ENCODE measurements at regions not wholly inside any gene's neighbourhood (a gene's known extent, or its start where the extent isn't known, plus 50 kb on each side); places are given as distances from the start of the nearest gene placed in this dataset.
"Not testable (repeated sequence)": the region's sequence is repeated elsewhere in the genome, so short reads cannot be mapped to it uniquely, and the experiment has no call there.

DNA sequence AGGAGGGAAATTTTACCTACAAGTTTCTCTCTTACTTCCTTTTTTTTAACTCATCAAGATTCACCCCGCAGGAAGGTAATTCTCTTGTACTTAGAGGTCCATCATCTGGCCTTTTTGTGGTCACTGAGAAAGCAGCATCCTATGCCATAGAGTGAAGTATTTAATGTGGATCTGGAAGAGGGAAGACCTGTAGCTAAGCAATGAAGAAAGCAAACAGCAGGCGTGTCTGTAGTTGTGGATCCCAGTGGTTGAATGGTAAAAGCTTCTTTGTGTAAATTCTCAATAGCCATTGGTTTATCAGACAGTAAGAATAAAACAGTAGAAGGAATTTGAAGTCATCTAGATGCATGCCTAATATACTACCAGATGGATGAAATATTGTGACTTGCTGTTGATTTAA lies 196.4 kb downstream of the ANKRD7 start:
- DNase-seq = peak; percentile 39

DNA sequence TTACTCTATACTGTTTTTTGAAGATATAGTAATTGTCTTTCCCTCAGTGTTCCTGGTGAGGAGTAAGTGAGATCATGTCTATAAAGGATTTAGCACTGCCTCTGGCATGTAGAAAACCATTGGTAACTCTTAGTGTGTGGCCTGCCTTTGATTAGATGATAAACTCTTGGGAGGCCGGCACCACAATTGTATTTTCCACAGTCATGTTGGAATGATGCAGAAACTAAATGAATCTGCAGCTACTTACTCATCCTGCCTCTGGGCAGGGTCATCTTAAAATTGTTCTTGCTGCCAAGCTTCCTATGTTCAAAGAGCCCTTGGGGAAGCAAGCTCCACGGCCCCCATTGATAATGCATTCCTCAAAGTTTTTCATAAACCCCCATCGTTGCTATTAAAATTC lies 204.6 kb downstream of the ANKRD7 start:
- DNase-seq = no peak

DNA sequence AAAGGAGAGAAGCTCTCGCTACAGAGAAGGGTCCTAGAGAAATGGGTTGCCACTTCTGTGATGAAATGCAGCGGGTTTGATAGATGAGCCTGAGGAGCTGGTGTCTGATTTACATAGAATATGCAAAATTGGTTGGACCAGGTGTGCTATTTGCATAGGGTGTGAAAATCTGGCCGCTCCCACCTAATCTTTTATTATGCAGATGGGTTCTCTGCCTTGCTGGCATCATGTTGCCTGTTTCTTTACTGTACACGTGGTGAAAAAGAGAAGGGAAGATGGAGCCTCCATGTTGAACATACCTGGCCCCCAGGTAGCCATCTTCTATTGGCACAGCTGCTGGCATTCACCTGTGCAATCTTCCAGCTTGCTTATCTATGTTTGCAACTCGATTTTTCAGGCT lies 212.2 kb downstream of the ANKRD7 start:
- DNase-seq = no peak

DNA sequence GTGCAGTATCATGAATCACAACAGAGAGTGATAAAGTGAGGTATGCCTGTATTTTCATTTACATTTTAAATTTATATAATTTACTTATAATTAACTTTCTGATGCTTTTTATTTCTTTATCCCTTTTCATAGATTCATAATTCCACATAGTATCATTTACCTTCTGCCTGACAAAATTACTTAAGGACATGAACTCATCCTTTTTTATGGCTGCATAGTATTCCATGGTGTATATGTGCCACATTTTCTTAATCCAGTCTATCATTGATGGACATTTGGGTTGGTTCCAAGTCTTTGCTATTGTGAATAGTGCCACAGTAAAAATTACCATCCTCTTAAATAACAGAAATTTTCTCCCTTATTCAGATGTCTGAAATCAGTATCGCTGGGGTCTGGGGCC lies 224.5 kb downstream of the ANKRD7 start:
- not testable (repeated sequence) for DNase-seq

DNA sequence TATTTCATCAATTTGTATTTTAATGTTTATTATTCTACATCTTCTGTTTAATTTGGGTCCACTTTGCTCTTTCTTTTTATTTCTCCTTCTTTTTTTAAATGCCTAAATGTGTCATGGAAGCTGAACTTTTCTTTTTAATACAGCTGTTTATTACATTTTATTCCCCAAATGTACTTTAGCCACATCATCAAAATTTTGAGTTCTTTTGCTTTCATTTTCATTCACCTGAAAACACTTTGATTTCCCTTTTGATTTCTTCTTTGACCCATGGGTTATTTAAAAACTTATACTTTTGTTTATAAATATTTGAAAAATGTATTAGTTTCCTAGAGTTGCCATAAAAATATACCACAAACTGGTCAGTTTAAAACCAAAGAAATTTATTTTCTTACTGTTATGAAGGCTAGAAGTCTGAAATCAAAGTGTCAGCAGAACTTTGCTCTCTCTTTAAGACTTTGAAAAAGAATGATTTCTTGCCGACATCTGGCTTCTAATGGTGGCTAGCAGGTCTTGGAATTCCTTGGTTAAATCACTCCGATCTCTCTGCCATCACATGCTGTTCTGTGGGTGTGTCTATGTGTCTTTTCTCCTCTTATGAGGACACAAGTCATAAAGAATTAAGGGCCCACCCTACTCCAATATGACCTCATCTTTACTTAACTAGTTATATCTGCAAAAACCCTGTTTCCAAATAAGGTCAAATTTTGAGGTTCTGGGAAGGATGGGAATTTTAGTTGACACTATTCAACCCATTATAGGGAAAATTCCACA lies 225.5 kb downstream of the ANKRD7 start:
- DNase-seq = no peak

DNA sequence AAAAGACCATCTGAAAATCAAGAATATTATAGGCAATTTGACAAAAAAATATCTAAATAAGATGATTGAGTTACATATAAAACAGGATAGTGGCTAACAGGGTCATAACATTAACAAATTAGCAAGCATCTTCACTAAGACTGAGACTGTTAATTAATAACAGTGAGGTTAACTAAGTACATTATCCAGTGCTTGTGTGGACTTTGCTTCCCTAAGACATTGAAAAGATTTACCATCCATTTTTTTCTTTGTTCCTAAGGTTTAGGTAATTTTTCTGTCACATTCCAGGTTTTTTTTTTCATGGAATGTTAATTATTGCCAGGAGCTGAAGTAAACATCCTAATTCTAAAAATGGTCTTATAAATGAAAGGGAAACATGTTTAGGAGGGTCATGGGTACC lies 227.6 kb downstream of the ANKRD7 start:
- DNase-seq = no peak

DNA sequence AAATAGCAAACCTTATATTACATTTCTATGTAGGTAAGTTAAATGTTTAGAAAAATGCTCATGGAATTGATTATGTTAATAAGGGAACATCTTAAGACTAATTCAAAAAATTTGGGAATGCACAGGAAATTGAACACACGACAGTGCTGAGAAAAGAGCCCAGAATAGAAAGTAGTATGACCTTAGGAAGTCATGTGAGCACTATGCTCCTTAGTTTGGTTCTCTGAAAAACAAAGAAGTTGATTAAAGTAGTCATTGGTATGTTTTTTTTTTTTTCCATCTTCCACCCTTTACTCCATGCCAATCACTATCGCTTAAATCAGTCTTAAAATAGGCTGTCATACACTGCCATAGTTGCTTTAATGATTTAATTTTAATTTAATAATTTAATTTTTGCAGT lies 242.9 kb downstream of the ANKRD7 start:
- no peak for DNase-seq

DNA sequence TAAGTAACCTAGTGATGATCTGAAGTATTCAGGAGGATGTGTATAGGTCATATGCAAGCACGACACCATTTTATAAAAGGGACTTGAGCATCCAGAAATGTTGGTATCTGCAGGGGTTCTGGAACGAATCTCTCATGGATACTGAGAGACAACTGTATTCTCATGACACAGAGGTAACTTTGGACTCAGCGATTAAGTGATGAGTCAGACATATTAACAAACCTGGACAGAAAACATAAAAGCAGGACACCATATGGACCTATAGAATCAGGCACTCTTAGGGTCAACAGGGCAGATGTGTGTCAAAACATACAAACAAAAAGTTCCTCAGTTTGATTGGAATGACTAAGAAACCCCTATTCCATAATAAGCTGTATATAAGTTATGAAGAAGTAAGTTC lies 248.1 kb downstream of the ANKRD7 start:
- DNase-seq = no peak

DNA sequence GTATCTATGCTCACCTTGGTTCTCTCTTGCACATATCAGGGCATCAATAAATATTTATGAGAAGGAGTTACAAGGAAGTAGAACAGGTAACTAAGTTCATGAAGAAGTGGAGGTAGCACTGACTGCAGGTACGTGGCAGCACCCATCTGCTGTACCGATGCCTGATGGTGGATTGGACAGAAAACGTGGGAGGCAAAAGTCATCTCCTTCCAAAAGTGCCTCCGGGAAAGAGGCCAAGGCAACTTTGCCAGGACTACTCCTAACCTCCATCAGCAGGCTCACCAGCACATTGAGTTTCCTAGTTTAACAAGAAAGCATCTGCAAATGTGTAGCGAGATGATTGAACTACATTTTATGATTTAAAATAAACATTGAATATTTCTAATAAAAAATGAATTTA lies 248.8 kb downstream of the ANKRD7 start:
- DNase-seq = no peak

DNA sequence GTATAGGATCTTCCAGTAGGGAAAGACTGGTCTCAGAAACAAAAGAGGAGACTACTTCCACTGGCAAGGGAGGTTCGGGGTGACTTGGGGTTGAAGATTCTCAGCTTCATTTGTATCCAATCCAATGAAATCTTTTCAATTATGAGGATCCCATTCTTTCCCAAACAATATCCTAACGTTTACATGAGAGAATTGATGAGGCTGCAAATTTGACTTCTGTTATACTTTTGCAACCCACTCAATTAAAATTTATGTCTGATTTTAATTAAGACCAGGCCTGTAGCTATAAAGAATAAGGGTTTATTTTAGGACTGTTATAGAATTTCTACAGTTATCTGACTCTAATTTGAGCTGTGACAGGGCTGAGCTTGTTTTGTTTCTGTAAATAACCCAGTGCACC lies 251.5 kb downstream of the ANKRD7 start:
- DNase-seq = no peak

DNA sequence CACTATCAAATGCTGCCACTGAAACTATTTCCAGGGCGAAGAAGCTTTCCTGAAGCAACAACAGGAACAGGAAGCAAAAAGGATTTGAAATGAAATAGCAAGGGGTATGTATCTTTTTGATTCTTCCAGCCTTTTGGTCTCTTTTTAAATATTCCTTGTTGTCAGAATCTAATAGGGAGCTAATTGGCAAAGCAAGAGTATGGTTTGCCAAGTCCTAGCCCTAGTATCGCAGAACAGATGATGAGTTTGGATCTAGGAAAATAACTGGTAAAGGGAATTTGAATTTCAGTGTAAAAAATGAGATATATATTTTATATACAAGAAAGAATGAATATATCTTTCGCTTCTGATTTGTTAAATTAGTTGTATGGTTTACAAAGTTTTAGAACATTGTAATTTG lies 252.5 kb downstream of the ANKRD7 start:
- DNase-seq = no peak

DNA sequence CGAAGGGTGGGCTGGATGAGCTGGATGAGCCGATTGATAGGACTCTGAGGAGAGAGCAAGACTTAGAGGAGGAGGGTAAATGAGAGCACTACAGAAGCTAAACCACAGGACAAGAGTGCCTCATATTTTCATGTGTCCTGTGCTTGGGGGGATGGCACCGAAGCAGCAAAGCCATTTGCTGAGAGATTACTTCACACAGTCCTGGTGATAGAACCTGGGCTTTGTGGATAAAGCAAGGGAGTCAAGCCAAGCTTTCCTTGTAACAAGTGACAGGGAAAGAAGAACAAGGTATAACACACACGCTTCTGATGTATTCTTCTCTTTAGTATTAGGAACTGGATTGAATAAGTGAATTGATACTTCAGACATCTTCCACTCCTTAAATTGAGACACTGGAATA lies 253.7 kb downstream of the ANKRD7 start:
- no peak for DNase-seq

DNA sequence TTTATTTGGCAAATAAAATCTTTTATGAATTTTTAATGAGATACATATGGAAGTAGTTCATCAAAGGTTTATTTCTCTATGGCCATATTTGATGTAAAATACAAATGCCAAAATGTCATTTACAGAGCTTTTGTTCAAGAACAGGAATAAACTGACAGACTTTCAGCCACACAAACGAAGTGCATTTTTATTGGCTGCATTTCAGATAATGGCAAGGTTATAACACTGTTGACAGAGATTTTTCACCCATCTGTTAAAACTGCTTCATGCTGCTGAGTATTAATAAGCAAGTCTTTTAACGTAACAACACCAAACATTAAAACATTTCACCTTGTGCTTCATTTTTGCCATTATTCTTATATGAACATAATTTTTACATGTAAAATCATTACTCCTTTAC lies 254.4 kb downstream of the ANKRD7 start:
- no peak for DNase-seq

DNA sequence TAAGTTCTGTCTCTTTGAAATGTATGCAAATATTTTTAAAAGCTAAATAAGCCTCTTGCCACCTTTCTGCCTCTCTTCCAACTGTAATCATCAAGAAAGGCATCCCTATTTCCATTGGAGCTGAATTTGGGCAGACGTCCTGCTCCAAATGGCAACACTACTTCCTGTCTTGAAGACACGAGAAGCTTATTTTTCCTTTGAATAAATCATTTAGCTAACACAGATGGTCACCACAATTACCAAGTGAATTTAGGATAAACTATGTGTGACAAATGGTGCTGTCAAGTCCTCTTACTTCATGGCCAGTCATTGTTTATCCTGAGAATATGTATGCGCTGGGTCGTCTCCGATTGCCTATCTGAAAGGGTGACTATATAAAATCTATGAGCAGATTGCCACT lies 268.0 kb downstream of the ANKRD7 start:
- DNase-seq = no peak

DNA sequence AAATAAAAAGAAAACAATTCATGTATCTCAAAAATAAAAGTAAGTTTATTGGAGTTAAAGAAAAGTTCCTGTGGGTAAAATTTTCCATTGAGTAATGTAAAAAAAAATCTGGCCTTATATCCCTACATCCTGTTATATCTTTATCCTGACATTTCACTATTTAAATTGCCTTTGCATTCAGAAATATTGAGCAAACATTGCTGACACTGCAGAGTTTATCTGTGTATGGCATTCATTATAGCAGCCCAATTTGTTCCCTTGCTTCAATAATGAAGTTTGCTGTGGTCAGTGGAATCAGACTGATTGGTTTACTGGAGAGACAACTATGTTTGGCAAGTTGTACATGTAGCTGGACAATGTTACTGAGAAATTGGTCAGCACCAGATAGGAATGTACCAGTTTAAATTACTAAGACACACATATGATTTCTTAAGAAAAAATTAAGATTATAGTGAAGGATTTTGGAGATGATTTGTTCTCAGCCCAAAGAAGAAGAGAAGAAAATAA lies 271.7 kb downstream of the ANKRD7 start:
- DNase-seq = no peak

DNA sequence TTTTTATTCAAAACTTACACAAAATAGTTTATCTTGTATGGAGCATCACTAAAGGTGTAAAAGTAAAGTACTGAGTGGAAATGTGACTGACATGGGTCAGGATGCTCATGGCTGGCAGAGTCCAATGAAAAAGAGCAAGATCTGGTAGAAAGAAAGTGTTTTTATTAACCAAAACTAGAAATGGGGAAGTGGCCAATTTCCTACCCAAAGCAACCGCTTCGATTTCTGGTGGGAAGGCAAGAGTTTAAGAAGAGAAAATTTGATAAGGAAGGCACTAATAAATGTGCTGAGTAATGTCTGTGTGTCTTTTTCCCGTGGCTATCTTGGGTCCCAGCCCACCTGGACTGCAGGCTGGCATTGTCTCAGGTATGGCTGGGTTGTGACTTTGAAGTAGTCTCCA lies 277.7 kb downstream of the ANKRD7 start:
- no peak for DNase-seq

DNA sequence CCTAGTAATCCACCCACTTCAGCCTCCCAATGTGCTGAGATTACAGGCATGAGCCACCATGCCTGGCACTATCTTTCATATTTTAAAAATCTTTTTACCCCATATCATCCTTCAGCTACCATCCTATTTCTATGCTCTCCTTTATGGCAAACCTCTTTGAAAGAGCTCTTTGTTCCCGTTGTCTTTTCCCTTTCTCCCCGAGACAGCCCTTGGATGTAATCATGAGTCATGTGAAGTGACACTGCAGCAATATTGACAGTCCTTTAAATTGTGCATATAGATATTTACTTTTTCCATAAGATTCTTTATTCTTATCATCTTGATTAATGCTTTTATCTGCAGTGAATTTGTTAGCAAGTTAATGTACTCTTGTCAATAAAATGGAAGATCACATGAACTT lies 286.6 kb downstream of the ANKRD7 start:
- DNase-seq = no peak

DNA sequence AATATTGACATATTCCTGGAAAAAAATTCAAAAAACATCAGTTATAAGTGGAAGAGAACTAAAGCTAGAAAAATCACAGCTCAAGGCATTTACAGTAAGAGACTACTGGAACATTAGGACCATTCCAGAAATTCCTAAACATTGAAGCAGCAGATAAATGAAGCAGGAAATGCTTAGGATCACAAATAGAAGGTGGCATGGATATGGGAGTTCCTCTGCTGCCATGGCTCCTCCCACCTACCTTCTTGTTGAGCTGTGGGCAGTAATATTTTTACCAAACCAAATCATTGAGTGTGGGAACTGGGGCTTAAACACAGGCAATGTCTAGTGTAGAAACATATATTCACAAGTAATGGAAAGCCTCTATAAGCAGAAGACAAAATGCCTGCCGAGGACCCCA lies 292.8 kb downstream of the ANKRD7 start:
- DNase-seq = no peak

DNA sequence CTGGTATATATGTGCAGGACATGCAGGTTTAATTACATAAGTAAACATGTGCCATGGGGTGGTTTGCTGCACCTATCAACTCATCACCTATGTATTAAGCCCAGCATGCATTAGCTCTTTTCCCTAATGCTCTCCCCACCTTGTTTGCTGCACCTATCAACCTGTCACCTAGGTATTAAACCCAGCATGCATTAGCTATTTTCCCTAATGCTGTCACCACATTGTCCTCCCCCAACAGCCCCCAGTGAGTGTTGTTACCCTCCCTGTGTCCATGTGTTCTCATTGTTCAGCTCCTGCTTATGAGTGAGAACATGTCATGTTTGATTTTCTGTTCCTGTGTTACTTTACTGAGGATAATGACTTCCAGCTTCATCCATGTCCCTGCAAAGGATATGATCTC lies 300.5 kb downstream of the ANKRD7 start:
- no peak for DNase-seq

DNA sequence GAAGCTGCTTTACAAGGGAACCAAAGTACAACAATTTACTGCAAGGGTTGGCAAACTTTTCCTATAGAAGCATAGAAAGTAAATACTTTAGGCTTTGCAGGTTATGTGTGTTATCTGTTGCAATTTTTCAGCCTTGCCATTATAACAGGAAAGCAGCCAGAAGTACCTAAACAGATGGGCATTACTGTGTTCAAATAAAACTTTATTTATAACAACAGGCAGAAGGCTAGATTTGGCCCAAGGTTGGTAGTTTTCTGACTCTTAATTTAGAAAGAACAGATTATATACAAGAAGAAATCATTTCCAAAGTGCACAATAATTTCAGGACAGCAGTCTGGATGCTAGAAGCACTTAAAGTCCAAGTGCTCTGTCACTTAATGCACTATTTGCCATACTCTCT lies 307.1 kb downstream of the ANKRD7 start:
- no peak for DNase-seq

DNA sequence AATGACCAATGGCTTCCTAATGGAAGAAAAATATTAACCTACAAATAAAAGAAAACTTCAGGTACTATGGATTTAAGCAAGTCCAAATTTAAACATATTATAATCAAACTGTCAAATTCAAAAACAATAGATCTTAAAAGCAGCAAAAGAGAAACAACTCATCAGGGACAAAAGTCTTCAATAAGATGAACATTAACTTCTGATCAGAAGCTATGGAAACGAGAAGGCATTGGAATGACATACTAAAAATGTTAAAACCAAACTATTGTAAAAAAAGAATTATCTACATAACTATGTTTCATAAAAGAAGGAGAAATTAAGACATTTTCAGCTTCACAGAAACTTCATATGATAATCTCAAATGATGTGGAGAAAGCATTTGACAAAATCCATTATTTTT lies 334.7 kb downstream of the ANKRD7 start:
- no peak for DNase-seq

DNA sequence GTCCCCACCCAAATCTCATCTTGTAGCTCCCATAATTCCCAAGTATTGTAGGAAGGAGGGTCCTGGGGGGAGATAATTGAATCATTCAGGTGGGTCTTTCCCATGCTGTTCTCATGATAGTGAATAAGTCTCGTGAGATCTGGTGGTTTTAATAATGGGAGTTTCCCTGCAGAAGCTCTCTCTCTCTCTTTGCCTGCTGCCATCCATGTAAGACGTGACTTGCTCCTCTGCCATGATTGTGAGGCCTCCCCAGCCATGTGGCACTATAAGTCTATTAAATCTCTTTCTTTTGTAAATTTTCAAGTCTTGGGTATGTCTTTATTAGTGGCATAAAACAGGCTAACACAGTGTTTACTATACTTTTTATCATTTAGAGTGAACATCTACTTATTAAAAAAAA lies 338.8 kb downstream of the ANKRD7 start:
- DNase-seq = no peak

DNA sequence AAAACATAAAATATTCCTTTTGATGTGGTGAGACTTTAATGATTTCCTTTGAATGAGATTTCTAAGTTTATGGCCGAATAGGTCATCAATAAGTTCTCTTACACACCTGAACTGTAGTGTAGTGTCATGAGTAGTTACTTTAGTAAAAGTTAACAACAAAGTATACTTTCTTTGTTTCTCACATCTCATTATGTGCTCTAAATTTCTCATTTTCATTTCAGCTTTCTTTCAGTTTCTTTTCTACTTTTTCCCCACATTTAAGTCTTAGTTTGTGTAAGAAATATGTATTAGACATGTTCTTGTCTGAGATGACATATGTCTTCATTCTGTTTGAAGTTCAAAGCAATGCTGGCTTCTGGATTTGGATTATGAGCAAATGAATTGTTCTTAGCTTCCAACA lies 348.1 kb downstream of the ANKRD7 start:
- DNase-seq = no peak

DNA sequence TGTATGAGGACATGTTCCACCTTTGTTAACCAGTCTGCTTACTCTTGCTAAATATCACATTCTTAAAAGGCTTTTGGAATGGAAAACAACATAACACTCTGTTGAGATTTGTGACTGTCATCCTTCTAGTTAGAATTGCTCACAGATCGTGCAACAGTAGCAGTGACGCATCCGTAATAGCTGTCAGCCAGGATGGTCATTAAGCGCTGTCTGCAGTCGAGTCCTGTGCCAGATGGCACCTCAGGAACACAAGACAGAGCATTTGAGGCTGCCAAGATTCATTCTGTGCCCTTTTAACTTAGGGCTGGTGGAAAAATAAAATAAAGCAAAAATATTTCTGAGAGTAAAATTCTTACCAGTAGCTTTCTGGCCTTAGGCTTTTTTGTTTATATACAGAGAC lies 348.6 kb downstream of the ANKRD7 start:
- peak; percentile 78 for DNase-seq

DNA sequence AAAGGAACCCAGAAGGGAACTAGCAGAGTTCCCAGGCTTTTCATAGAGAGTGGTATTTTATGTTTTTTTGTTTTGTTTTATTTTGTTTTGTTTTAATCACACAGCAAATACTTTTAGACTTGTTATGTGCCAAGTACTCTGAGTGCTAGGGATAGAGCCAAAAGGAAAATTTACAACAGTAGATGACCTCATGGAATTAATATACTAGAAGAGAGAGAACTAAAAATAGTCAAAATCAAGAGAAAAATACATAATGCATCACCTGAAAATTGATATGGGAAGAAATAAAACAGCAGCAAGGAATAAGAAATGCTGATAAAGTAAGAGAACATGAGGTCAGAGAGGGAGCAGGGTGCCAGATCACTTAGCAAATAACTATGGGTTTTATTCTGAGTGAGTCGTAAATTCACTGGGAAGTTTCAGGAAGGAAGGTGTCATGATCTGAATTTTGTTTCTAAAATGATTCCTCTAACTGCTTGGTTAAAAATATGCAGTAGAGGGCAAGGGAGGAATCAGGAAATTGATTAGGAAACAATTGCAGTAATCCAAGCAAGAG lies 351.0 kb downstream of the ANKRD7 start:
- DNase-seq = no peak

Data from NCI-H2227 treated with DMSO at 0.1 percent for 48 hours (cell line).